PFSK-1 (cell line): ENCODE measurements at regions not wholly inside any gene's neighbourhood (a gene's known extent, or its start where the extent isn't known, plus 50 kb on each side); places are given as distances from the start of the nearest gene placed in this dataset.

ENCODE experiments used
- FOXP2 ChIP-seq: optimal IDR thresholded peaks from 2 replicates; pipeline ENCODE3; 2011; ENCODE audit warnings: borderline replicate concordance, control low read depth, inconsistent platforms; ENCODE audit not compliant: insufficient read depth; ENCODE audit errors: extremely low read length, extremely low read depth
- POLR2AphosphoS5 ChIP-seq: IDR thresholded peaks from 2 replicates; pipeline ENCODE4 v1.6.1; 2012; ENCODE audit warnings: low read depth, mild to moderate bottlenecking, control low read depth, low read length, moderate library complexity
- REST ChIP-seq, 2 experiments: IDR thresholded peaks; 2 replicates each; pipeline versions ENCODE4 v1.6.1 to v1.8.0; 2011 to 2012; ENCODE audit warnings: low read depth in 2 of 2, low read length in 2 of 2, control low read depth in 1 of 2, inconsistent platforms in 1 of 2, mild to moderate bottlenecking in 1 of 2, moderate library complexity in 1 of 2; ENCODE audit not compliant: insufficient read depth in 1 of 2
- SIN3A ChIP-seq: IDR thresholded peaks from 2 replicates; pipeline ENCODE4 v1.6.1; 2012; ENCODE audit warnings: mild to moderate bottlenecking, low read length, moderate library complexity, borderline replicate concordance; ENCODE audit not compliant: insufficient read depth
- TAF1 ChIP-seq: IDR thresholded peaks from 2 replicates; pipeline ENCODE4 v1.6.1; 2012; ENCODE audit warnings: low read length, control low read depth, borderline replicate concordance; ENCODE audit not compliant: insufficient read depth

- TF ChIP-seq REST (IDR thresholded peaks at IDR 0.05; ENCODE audit: insufficient read depth in 1 of 2, low read depth in 2 of 2, low read length in 2 of 2) (no peak), SIN3A (no peak), FOXP2 (no peak), POLR2AphosphoS5 (no peak), TAF1 (no peak)
These were observed 61.0 kb upstream of the TGIF1 start for GRCh38 chr18:3388980-3389379.

GRCh38 chr18:3389977-3390376, 60.0 kb upstream of the TGIF1 start:
- no peak for TF ChIP-seq TAF1
- no peak for TF ChIP-seq SIN3A
- no peak for TF ChIP-seq POLR2AphosphoS5
- TF ChIP-seq REST (IDR thresholded peaks at IDR 0.05; ENCODE audit: insufficient read depth in 1 of 2, low read depth in 2 of 2, low read length in 2 of 2): no peak
- TF ChIP-seq FOXP2: no peak

GRCh38 chr18:3391704-3392466, 58.1 kb upstream of the TGIF1 start:
- TF ChIP-seq POLR2AphosphoS5 (no peak), SIN3A (no peak), FOXP2 (no peak), REST (IDR thresholded peaks at IDR 0.05; ENCODE audit: insufficient read depth in 1 of 2, low read depth in 2 of 2, low read length in 2 of 2) (no peak), TAF1 (no peak)

- no peak for TF ChIP-seq TAF1
- TF ChIP-seq REST (IDR thresholded peaks at IDR 0.05; ENCODE audit: insufficient read depth in 1 of 2, low read depth in 2 of 2, low read length in 2 of 2): no peak
- TF ChIP-seq POLR2AphosphoS5: no peak
- TF ChIP-seq SIN3A: no peak
- TF ChIP-seq FOXP2: no peak
These were observed 57.5 kb upstream of the TGIF1 start for GRCh38 chr18:3392467-3392855.
